Mucosa of descending colon (tissue), 3 donors: ENCODE measurements at regions not wholly inside any gene's neighbourhood (a gene's known extent, or its start where the extent isn't known, plus 50 kb on each side); places are given as distances from the start of the nearest gene placed in this dataset.

Source experiments
- ATAC-seq: fragments of 200-7000 bp; cut with Tn5 transposase; one replicate; pipeline ENCODE4 v1.9.1; 2020; ENCODE audit warnings: mild to moderate bottlenecking, moderate library complexity
- DNase-seq, 3 donors: peaks; one replicate each; pipeline ENCODE4 v3.0.0-alpha.2; 2020
- H3K36me3 ChIP-seq: fragments of 200-600 bp; one replicate; pipeline ENCODE4 v1.8.0; 2021; ENCODE audit warnings: low read depth, mild to moderate bottlenecking
- H3K4me1 ChIP-seq: fragments of 200-600 bp; one replicate; pipeline ENCODE4 v1.8.0; 2021; ENCODE audit warnings: low read depth, mild to moderate bottlenecking
- H3K4me3 ChIP-seq: fragments of 200-600 bp; one replicate; pipeline ENCODE4 v1.8.0; 2021; ENCODE audit warnings: mild to moderate bottlenecking
- H3K9me3 ChIP-seq: fragments of 200-600 bp; one replicate; pipeline ENCODE4 v1.8.0; 2021; ENCODE audit warnings: mild to moderate bottlenecking
- CTCF ChIP-seq: fragments of 200-600 bp; IDR thresholded peaks from one replicate; pipeline ENCODE4 v1.8.0; 2022; ENCODE audit warnings: antibody characterized with exemption, mild to moderate bottlenecking
- intact Hi-C, 2 donors: fragments of 100-400 bp; cut with DNase I in 1 of 2; cut with micrococcal nuclease in 1 of 2; formaldehyde crosslinking; loops; one replicate each; pipeline versions ENCODE4 v1.11.0 to v1.11.1; 2022; cut with DNase I, micrococcal nuclease
- donor health status: DM: no; HTN: no; CAD: no; lungs with moderate emphysema.
- donor health status: DM: no; HTN: no; CAD: no.
- donor health status: DM: no; HTN: yes; CAD: no.

- no peak for ATAC-seq
Observed at GRCh38 chr4:32485956-32486355, 1765.8 kb downstream of the PCDH7 start.

GRCh38 chr4:32488690-32489089 is 1768.5 kb downstream of the PCDH7 start:
- intact Hi-C loops = no loop called here
- Histone ChIP-seq H3K4me1 (no peaks in the 10 kb centered on the region), H3K9me3 (no peaks in the 10 kb centered on the region), H3K4me3 (no peak overlapping the region), H3K36me3 (no peaks in the 10 kb centered on the region)
- no peak for ATAC-seq
- no peak for DNase-seq
- no peak for TF ChIP-seq CTCF

More at GRCh38 chr4:32485956-32486355, 1765.8 kb downstream of the PCDH7 start:
- no peak for DNase-seq
- Histone ChIP-seq H3K36me3 (no peaks in the 10 kb centered on the region), H3K9me3 (no peaks in the 10 kb centered on the region), H3K4me1 (no peaks in the 10 kb centered on the region), H3K4me3 (no peak overlapping the region)
- intact Hi-C loops = no loop called here
- no peak for TF ChIP-seq CTCF

- ATAC-seq (no peak), DNase-seq (no peak)
- Histone ChIP-seq H3K9me3 (no peaks in the 10 kb centered on the region), H3K4me3 (no peak overlapping the region), H3K36me3 (no peaks in the 10 kb centered on the region), H3K4me1 (no peaks in the 10 kb centered on the region)
- TF ChIP-seq CTCF = no peak
- intact Hi-C loops = no loop called here
Observed at GRCh38 chr4:32499171-32499570, 1779.0 kb downstream of the PCDH7 start.

- Histone ChIP-seq H3K36me3 (no peaks in the 10 kb centered on the region), H3K4me3 (no peak overlapping the region), H3K4me1 (no peaks in the 10 kb centered on the region), H3K9me3 (no peaks in the 10 kb centered on the region)
- no peak for ATAC-seq
- DNase-seq = no peak
- no peak for TF ChIP-seq CTCF
- intact Hi-C loops = no loop called here
Observed at GRCh38 chr4:32503241-32503640, 1783.1 kb downstream of the PCDH7 start.

GRCh38 chr4:32506067-32506466 is 1785.9 kb downstream of the PCDH7 start:
- no peak for ATAC-seq
- DNase-seq = no peak
- no peaks in the 10 kb centered on the region for H3K4me1 ChIP-seq
- no peak overlapping the region for H3K4me3 ChIP-seq
- intact Hi-C loops = no loop called here
- no peak for TF ChIP-seq CTCF
- H3K9me3 ChIP-seq = no peaks in the 10 kb centered on the region
- H3K36me3 ChIP-seq = no peaks in the 10 kb centered on the region

GRCh38 chr4:32519060-32519459 is 1798.9 kb downstream of the PCDH7 start:
- DNase-seq = no peak
- TF ChIP-seq CTCF = no peak
- H3K36me3 ChIP-seq = no peaks in the 10 kb centered on the region
- H3K4me3 ChIP-seq = no peak overlapping the region
- no peak for ATAC-seq
- intact Hi-C loops = no loop called here
- no peaks in the 10 kb centered on the region for H3K9me3 ChIP-seq
- no peaks in the 10 kb centered on the region for H3K4me1 ChIP-seq
